HG02610 (cell line): ENCODE measurements at regions not wholly inside any gene's neighbourhood (a gene's known extent, or its start where the extent isn't known, plus 50 kb on each side); places are given as distances from the start of the nearest gene placed in this dataset.
A peak's percentile ranks its signal among the peaks of the same experiment; 100 is the strongest.

Experiments
- ATAC-seq: cut with Tn5 transposase; IDR thresholded peaks from one replicate; pipeline ENCODE4 v1.9.1; 2021; ENCODE audit warnings: mild to moderate bottlenecking, moderate library complexity; ENCODE audit not compliant: unreplicated experiment

- no peak for ATAC-seq
Measured at GRCh38 chr12:127431594-127431993, 835.4 kb upstream of the TMEM132C start.

GRCh38 chr12:127435439-127435838 is 831.5 kb upstream of the TMEM132C start:
- no peak for ATAC-seq

- ATAC-seq = no peak
Measured at GRCh38 chr12:127438512-127439244, 828.3 kb upstream of the TMEM132C start.

GRCh38 chr12:127445581-127446139 is 821.3 kb upstream of the TMEM132C start:
- ATAC-seq = no peak

GRCh38 chr12:127448906-127449305 is 818.1 kb upstream of the TMEM132C start:
- ATAC-seq = no peak

- ATAC-seq = no peak
Measured at GRCh38 chr12:127450826-127451225, 816.1 kb upstream of the TMEM132C start.

- no peak for ATAC-seq
Measured at GRCh38 chr12:127455347-127456265, 811.4 kb upstream of the TMEM132C start.

GRCh38 chr12:127457726-127458125 is 809.2 kb upstream of the TMEM132C start:
- ATAC-seq = no peak

GRCh38 chr12:127459166-127459565 is 807.8 kb upstream of the TMEM132C start:
- ATAC-seq = no peak

GRCh38 chr12:127459687-127460086 is 807.3 kb upstream of the TMEM132C start:
- no peak for ATAC-seq

GRCh38 chr12:127463237-127463636 is 803.7 kb upstream of the TMEM132C start:
- no peak for ATAC-seq

- ATAC-seq = no peak
Measured at GRCh38 chr12:127469331-127469730, 797.6 kb upstream of the TMEM132C start.

- no peak for ATAC-seq
Measured at GRCh38 chr12:127473766-127474165, 793.2 kb upstream of the TMEM132C start.

- ATAC-seq = no peak
Measured at GRCh38 chr12:127479256-127479655, 787.7 kb upstream of the TMEM132C start.

- no peak for ATAC-seq
Measured at GRCh38 chr12:127480775-127481314, 786.1 kb upstream of the TMEM132C start.

GRCh38 chr12:127482950-127483349 is 784.0 kb upstream of the TMEM132C start:
- ATAC-seq = no peak

- peak; percentile 71 for ATAC-seq
Measured at GRCh38 chr12:127485528-127485927, 781.4 kb upstream of the TMEM132C start.

GRCh38 chr12:127487031-127487430 is 779.9 kb upstream of the TMEM132C start:
- ATAC-seq = no peak

GRCh38 chr12:127489061-127489460 is 777.9 kb upstream of the TMEM132C start:
- no peak for ATAC-seq

- no peak for ATAC-seq
Measured at GRCh38 chr12:127494961-127495915, 771.7 kb upstream of the TMEM132C start.
